ENCODE measurements at regions not wholly inside any gene's neighbourhood (a gene's known extent, or its start where the extent isn't known, plus 50 kb on each side); places are given as distances from the start of the nearest gene placed in this dataset.

- no peak for TF ChIP-seq POLR2A (IDR thresholded peaks at IDR 0.05; ENCODE audit: low read length)
- TF ChIP-seq GATA1 (IDR thresholded peaks at IDR 0.05; ENCODE audit: low read depth, low read length), result no peak
Measured at GRCh38 chr11:15707971-15708370, 593.2 kb downstream of the INSC start.

All from erythroblast (primary cell).